B cell (primary cell): ENCODE measurements at regions not wholly inside any gene's neighbourhood (a gene's known extent, or its start where the extent isn't known, plus 50 kb on each side); places are given as distances from the start of the nearest gene placed in this dataset.

Experiments
- ATAC-seq: fragments of 200-7000 bp; cut with Tn5 transposase; one replicate; pipeline ENCODE4 v1.10.0; 2021; ENCODE audit warnings: low read depth, mild to moderate bottlenecking, moderate number of reproducible peaks, moderate library complexity
- CTCF ChIA-PET: fragments of 350-600 bp; sonication (Branson Sonifier 250); formaldehyde crosslinking; loops from one replicate; lab custom pipeline; 2021; ENCODE audit warnings: antibody characterized with exemption, inconsistent platforms; lab: Charles Lee
- POLR2A ChIA-PET: fragments of 350-600 bp; sonication (Branson Sonifier 250); formaldehyde crosslinking; loops from one replicate; lab custom pipeline; 2021; ENCODE audit warnings: antibody characterized with exemption; lab: Charles Lee
- DNase-seq: peaks from one replicate; pipeline ENCODE4 v3.0.0; 2013
- H2AFZ ChIP-seq: 2 replicates; pipeline ENCODE4 v1.6.1; 2012; ENCODE audit warnings: mild to moderate bottlenecking, low read depth, low read length; ENCODE audit not compliant: insufficient read depth, poor library complexity, severe bottlenecking
- H3K27ac ChIP-seq, 2 donors: 1 replicate in 1 of 2; 2 replicates in 1 of 2; pipeline ENCODE4 v1.5.1; 2012 to 2013; ENCODE audit warnings: low read length in 2 of 2, mild to moderate bottlenecking in 2 of 2, moderate library complexity in 1 of 2
- H3K27me3 ChIP-seq, 4 experiments: fragments of 200-600 bp in 1 of 4; sonication (generic) in 1 of 4; replicated peaks in 1 of 4; 1 replicate in 2 of 4; 2 replicates in 2 of 4; pipeline versions ENCODE4 v1.6.1 to v1.7.0; 2013 to 2016; ENCODE audit warnings: low read length in 3 of 4, mild to moderate bottlenecking in 2 of 4, mixed read lengths in 1 of 4, moderate library complexity in 1 of 4; ENCODE audit not compliant: insufficient read depth in 4 of 4, control insufficient read depth in 3 of 4; ENCODE audit errors: control extremely low read depth in 1 of 4
- H3K36me3 ChIP-seq, 2 experiments: replicated peaks in 1 of 2; 1 replicate in 1 of 2; 2 replicates in 1 of 2; pipeline versions ENCODE4 v1.6.1 to v1.7.1; 2013; ENCODE audit warnings: low read length in 1 of 2; ENCODE audit not compliant: insufficient read depth in 2 of 2, control insufficient read depth in 1 of 2; ENCODE audit errors: control extremely low read depth in 1 of 2, extremely low read depth in 1 of 2
- H3K4me1 ChIP-seq, 2 donors: fragments of 200-600 bp in 1 of 2; sonication (generic) in 1 of 2; 1 replicate in 1 of 2; 2 replicates in 1 of 2; pipeline versions ENCODE4 v1.5.1 to v1.6.1; 2013 to 2017; ENCODE audit warnings: low read length in 2 of 2; ENCODE audit not compliant: control insufficient read depth in 2 of 2, insufficient read depth in 2 of 2
- H3K4me2 ChIP-seq: replicated peaks from 2 replicates; pipeline ENCODE3; 2012; ENCODE audit warnings: mild to moderate bottlenecking, low read depth, low read length; ENCODE audit not compliant: poor library complexity, severe bottlenecking
- H3K4me3 ChIP-seq, 5 experiments: fragments of 200-600 bp in 1 of 5; sonication (generic) in 1 of 5; 1 replicate in 3 of 5; 2 replicates in 2 of 5; pipeline versions ENCODE4 v1.5.1 to v1.7.0; 2011 to 2016; ENCODE audit warnings: low read length in 4 of 5, mild to moderate bottlenecking in 4 of 5, low read depth in 2 of 5, control low read depth in 1 of 5, moderate library complexity in 1 of 5; ENCODE audit not compliant: insufficient read depth in 1 of 5; ENCODE audit errors: control extremely low read depth in 1 of 5, extremely low read depth in 1 of 5
- H3K79me2 ChIP-seq: fragments of 200-600 bp; sonication (generic); one replicate; pipeline ENCODE4 v1.6.0; 2016; ENCODE audit warnings: low read length; ENCODE audit not compliant: control insufficient read depth, insufficient read depth
- H3K9ac ChIP-seq: fragments of 200-600 bp; sonication (generic); 2 replicates; pipeline ENCODE4 v1.6.1; 2017; ENCODE audit warnings: mild to moderate bottlenecking, low read length, moderate library complexity
- H3K9me3 ChIP-seq, 3 donors: one replicate each; pipeline versions ENCODE4 v1.6.1 to v1.7.1; 2013; ENCODE audit warnings: low read length in 2 of 3; ENCODE audit not compliant: control insufficient read depth in 2 of 3, insufficient read depth in 1 of 3; ENCODE audit errors: control extremely low read depth in 1 of 3
- H4K20me1 ChIP-seq: 2 replicates; pipeline ENCODE4 v1.6.0; 2012; ENCODE audit warnings: mild to moderate bottlenecking, low read length; ENCODE audit not compliant: insufficient read depth, control insufficient read depth, poor library complexity, severe bottlenecking
- H3K27ac Mint-ChIP-seq: one replicate; pipeline ENCODE4 v1.8.0; 2021; ENCODE audit warnings: mixed read lengths
- H3K27me3 Mint-ChIP-seq: one replicate; pipeline ENCODE4 v1.8.0; 2021; ENCODE audit warnings: mixed read lengths
- H3K4me1 Mint-ChIP-seq: one replicate; pipeline ENCODE4 v1.8.0; 2021; ENCODE audit warnings: mixed read lengths
- H3K4me3 Mint-ChIP-seq: one replicate; pipeline ENCODE4 v1.8.0; 2021; ENCODE audit warnings: mixed read lengths
- H3K9me3 Mint-ChIP-seq: one replicate; pipeline ENCODE4 v1.8.0; 2022; ENCODE audit warnings: mixed read lengths; ENCODE audit not compliant: insufficient read depth
- EZH2 ChIP-seq: IDR thresholded peaks from 2 replicates; pipeline ENCODE4 v1.6.1; 2012; ENCODE audit warnings: borderline replicate concordance, low read depth, mild to moderate bottlenecking, moderate library complexity, low read length; ENCODE audit not compliant: insufficient read depth, poor library complexity, severe bottlenecking
- WGBS: methylation state at CpG from one replicate; pipeline ENCODE4 v1.1.5; 2013; ENCODE audit warnings: missing lambda C conversion rate; ENCODE audit not compliant: insufficient coverage; 5-methylcytosine and 5-hydroxymethylcytosine counted together
- intact Hi-C: fragments of 100-400 bp; cut with micrococcal nuclease; formaldehyde crosslinking; loops from one replicate; pipeline ENCODE4 v1.10.0; 2022
- TF ChIP-seq, protein P1 (sequence below): fragments of 200-600 bp; IDR thresholded peaks from one replicate; pipeline ENCODE4 v1.8.0; 2022; ENCODE audit warnings: antibody characterized with exemption, mild to moderate bottlenecking

DNA sequence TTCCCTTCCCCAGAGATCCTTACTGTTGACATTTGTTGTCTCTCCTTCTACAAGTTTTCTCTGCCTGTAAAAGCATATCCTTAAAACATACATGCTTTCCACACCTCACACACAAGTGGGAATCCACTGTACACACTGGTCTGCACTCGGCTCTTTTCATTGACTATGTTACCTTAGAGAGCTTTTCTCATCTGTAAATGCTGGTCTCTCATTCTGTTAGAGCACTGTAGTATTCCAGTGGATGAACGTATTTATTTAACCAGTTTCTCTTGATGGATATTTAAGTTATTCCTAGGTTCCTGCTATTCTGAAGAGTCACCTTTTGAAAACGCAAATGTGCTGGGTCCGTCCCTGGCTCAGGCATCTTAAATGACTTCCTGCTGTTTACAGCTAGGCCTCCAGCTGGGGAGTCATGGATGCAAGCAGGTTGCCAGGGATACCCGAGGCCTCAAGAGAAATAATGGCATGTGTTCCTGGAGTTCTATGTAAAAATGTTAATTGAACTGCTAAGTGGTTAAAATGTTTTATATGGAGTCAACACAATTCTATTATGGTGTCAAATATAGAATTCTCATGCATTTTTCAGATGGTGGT, 61.1 kb upstream of the TGM3 start:
- peaks cover 0 to 2% (median 0%) of the 10 kb centered on the region in 3 donors for H3K9me3 ChIP-seq
- H2AFZ ChIP-seq = no peak overlapping the region
- Mint-ChIP-seq H3K27ac (no peak overlapping the region), H3K9me3 (no peaks in the 10 kb centered on the region), H3K4me1 (peaks cover 2% of the 10 kb centered on the region), H3K4me3 (no peak overlapping the region), H3K27me3 (peaks cover 6% of the 10 kb centered on the region)
- no peaks in the 10 kb centered on the region for H3K36me3 ChIP-seq
- H3K4me1 ChIP-seq = no peaks in the 10 kb centered on the region
- TF ChIP-seq, protein P1, sequence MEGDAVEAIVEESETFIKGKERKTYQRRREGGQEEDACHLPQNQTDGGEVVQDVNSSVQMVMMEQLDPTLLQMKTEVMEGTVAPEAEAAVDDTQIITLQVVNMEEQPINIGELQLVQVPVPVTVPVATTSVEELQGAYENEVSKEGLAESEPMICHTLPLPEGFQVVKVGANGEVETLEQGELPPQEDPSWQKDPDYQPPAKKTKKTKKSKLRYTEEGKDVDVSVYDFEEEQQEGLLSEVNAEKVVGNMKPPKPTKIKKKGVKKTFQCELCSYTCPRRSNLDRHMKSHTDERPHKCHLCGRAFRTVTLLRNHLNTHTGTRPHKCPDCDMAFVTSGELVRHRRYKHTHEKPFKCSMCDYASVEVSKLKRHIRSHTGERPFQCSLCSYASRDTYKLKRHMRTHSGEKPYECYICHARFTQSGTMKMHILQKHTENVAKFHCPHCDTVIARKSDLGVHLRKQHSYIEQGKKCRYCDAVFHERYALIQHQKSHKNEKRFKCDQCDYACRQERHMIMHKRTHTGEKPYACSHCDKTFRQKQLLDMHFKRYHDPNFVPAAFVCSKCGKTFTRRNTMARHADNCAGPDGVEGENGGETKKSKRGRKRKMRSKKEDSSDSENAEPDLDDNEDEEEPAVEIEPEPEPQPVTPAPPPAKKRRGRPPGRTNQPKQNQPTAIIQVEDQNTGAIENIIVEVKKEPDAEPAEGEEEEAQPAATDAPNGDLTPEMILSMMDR = no peak
- no peak for TF ChIP-seq EZH2
- POLR2A ChIA-PET = interaction anchor here (0.6 kb wide), 1 partner anchor 553 kb away, joined by 7 read pairs; no protein-coding TSS in a partner anchor
- no peak overlapping the region for H3K4me2 ChIP-seq
- H3K27me3 ChIP-seq = no peaks in the 10 kb centered on the region
- intact Hi-C loops = no loop called here
- ATAC-seq = no peak
- WGBS = 93% methylated on average over 3 of the region's 5 CpGs
- H3K79me2 ChIP-seq = no peaks in the 10 kb centered on the region
- H3K9ac ChIP-seq = no peak overlapping the region
- H3K4me3 ChIP-seq = no peak overlapping the region
- CTCF ChIA-PET = no interaction called here
- no peak overlapping the region for H3K27ac ChIP-seq
- H4K20me1 ChIP-seq = no peaks in the 10 kb centered on the region
- no peak for DNase-seq

DNA sequence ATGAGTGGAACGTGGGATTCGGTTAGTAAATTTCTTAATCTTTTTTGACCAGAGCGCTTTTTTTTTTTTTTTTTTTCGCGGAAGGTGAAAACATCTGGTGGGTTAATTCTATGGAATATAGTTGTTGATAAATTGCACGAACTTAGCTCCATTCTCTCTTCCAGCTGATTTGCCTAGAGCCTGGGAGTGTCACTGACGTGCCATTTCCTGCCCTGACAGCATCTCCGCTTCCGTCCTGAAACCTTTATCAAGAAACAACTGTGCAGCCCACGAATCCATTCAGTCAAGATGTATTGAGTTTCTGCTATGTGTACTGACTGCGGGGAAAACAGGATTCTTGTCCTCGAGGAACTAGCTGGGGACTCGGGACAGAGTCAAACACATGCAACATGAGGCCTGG, 59.5 kb upstream of the TGM3 start:
- no peaks in the 10 kb centered on the region for H3K36me3 ChIP-seq

More for the DNA sequence above, 59.5 kb upstream of the TGM3 start:
- Mint-ChIP-seq H3K27me3 (peaks cover 6% of the 10 kb centered on the region), H3K4me1 (peaks cover 5% of the 10 kb centered on the region), H3K27ac (no peak overlapping the region), H3K4me3 (no peak overlapping the region), H3K9me3 (no peaks in the 10 kb centered on the region)
- no peak overlapping the region for H3K27ac ChIP-seq
- DNase-seq (no peak), ATAC-seq (no peak)
- TF ChIP-seq EZH2 = no peak
- TF ChIP-seq, protein P1 = no peak
- H4K20me1 ChIP-seq = no peaks in the 10 kb centered on the region
- no peak overlapping the region for H2AFZ ChIP-seq
- no peaks in the 10 kb centered on the region for H3K27me3 ChIP-seq
- no peaks in the 10 kb centered on the region for H3K4me1 ChIP-seq
- POLR2A ChIA-PET = no interaction called here
- intact Hi-C loops = no loop called here
- H3K4me2 ChIP-seq = no peak overlapping the region
- H3K9me3 ChIP-seq = peaks cover 0 to 2% (median 0%) of the 10 kb centered on the region in 3 donors
- WGBS = 97% methylated on average over 6 of the region's 13 CpGs
- H3K4me3 ChIP-seq = no peak overlapping the region
- no peak overlapping the region for H3K9ac ChIP-seq
- CTCF ChIA-PET = interaction anchor here (0.6 to 1.1 kb wide), 5 partner anchors 10 to 923 kb away, joined by 3 read pairs; no protein-coding TSS in a partner anchor
- H3K79me2 ChIP-seq = no peaks in the 10 kb centered on the region
